Panc1 (cell line): ENCODE measurements at regions not wholly inside any gene's neighbourhood (a gene's known extent, or its start where the extent isn't known, plus 50 kb on each side); places are given as distances from the start of the nearest gene placed in this dataset.

ENCODE experiments used
- TCF7L2 ChIP-seq: IDR thresholded peaks from 2 replicates; pipeline ENCODE4 v1.6.1; 2011; ENCODE audit warnings: mild to moderate bottlenecking, low read depth, low read length, inconsistent platforms
- TF ChIP-seq, protein P1 (sequence below): fragments of 450-650 bp; IDR thresholded peaks from 2 replicates; pipeline ENCODE4 v1.5.1; 2017; ENCODE audit warnings: mild to moderate bottlenecking

DNA sequence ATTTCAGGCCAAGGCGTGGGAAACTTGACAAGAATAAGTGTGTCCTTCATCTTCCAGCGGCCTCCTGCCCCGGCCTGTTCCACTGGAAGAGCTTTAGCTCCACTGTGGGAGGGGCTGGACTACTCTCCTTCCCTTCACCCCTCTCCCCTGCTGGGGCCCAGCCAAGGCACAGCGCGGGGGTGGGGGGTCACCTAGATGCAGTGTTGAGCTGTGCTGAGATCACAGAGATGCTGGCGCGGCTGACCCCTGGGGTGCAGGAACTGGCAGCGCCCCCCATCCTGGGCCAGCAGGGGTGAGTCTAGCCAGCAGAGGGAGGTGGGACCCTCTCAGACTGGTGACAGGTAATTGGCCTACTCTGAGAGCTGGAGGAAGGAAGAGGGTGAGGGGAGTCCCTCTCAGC is 111.8 kb upstream of the LHX1 start:
- TF ChIP-seq, protein P1, sequence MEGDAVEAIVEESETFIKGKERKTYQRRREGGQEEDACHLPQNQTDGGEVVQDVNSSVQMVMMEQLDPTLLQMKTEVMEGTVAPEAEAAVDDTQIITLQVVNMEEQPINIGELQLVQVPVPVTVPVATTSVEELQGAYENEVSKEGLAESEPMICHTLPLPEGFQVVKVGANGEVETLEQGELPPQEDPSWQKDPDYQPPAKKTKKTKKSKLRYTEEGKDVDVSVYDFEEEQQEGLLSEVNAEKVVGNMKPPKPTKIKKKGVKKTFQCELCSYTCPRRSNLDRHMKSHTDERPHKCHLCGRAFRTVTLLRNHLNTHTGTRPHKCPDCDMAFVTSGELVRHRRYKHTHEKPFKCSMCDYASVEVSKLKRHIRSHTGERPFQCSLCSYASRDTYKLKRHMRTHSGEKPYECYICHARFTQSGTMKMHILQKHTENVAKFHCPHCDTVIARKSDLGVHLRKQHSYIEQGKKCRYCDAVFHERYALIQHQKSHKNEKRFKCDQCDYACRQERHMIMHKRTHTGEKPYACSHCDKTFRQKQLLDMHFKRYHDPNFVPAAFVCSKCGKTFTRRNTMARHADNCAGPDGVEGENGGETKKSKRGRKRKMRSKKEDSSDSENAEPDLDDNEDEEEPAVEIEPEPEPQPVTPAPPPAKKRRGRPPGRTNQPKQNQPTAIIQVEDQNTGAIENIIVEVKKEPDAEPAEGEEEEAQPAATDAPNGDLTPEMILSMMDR: no peak
- TF ChIP-seq TCF7L2: no peak
